ENCODE measurements at regions not wholly inside any gene's neighbourhood (a gene's known extent, or its start where the extent isn't known, plus 50 kb on each side); places are given as distances from the start of the nearest gene placed in this dataset.

DNA sequence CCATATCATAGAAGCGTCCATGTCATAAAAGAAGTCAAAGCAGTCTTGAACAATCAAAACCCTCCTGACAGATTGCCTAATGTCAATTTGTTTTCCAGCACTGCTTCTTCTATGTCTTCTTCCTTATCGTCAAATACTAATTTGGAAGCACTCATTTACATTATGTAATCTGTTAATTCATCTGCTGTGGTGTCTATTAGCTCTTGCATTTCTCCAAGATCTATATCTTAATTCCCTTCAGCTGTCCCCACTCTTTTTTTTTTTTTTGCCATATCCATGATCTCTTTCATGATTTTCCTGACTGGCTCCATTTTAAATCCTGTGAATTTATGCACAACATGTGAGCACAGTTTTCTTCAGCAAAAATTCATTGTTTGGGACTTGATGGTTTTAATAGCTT lies 560.5 kb upstream of the ARPP21 start:
- TF ChIP-seq, protein P1, sequence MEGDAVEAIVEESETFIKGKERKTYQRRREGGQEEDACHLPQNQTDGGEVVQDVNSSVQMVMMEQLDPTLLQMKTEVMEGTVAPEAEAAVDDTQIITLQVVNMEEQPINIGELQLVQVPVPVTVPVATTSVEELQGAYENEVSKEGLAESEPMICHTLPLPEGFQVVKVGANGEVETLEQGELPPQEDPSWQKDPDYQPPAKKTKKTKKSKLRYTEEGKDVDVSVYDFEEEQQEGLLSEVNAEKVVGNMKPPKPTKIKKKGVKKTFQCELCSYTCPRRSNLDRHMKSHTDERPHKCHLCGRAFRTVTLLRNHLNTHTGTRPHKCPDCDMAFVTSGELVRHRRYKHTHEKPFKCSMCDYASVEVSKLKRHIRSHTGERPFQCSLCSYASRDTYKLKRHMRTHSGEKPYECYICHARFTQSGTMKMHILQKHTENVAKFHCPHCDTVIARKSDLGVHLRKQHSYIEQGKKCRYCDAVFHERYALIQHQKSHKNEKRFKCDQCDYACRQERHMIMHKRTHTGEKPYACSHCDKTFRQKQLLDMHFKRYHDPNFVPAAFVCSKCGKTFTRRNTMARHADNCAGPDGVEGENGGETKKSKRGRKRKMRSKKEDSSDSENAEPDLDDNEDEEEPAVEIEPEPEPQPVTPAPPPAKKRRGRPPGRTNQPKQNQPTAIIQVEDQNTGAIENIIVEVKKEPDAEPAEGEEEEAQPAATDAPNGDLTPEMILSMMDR (conservative IDR thresholded peaks at IDR 0.05; ENCODE audit: low read depth, low read length): no peak
- DNase-seq (ENCODE audit: low read depth): no peak
- no peak overlapping the region for H3K4me3 ChIP-seq (ENCODE audit: low read length)

DNA sequence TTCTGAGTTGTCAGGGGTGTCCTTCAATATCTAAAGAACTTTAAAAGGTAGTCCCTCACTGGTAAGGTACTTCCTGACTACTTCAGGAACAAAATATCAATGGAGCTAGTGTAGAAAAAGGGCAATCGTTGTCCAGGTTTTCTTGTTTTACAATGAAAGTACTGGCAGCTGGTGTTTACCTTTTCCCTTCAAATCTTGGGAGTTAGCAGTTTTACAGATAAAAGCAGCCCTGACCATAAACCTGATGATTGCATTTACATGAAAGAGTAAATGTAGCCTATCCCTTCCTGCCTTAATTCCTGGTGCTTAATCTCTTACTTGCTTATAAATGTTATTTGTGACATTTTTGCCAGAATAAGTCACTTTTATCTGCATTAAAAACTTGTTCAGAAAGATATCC lies 559.9 kb upstream of the ARPP21 start:
- TF ChIP-seq, protein P1 (conservative IDR thresholded peaks at IDR 0.05; ENCODE audit: low read depth, low read length): no peak
- H3K4me3 ChIP-seq (ENCODE audit: low read length): no peak overlapping the region
- no peak for DNase-seq (ENCODE audit: low read depth)

DNA sequence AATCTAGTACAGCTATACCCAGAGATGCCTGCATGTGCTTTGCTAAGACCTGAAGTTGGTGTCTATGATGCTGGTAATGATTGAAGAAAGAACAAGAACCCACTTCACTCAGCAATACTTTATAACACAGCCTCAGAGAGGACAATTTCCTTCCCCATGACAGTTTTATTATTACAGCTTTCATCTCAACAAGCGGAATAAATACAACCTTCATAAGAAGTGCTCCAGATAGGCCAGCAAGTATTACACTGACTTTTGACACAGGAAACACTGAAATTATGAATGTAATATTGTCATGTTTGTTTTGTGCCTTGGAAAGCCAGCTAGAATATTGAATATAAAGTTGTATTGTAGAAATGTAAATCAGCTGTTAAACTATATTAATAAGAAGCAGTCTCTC lies 557.4 kb upstream of the ARPP21 start:
- no peak overlapping the region for H3K4me3 ChIP-seq (ENCODE audit: low read length)
- DNase-seq (ENCODE audit: low read depth): no peak
- TF ChIP-seq, protein P1 (conservative IDR thresholded peaks at IDR 0.05; ENCODE audit: low read depth, low read length): no peak

DNA sequence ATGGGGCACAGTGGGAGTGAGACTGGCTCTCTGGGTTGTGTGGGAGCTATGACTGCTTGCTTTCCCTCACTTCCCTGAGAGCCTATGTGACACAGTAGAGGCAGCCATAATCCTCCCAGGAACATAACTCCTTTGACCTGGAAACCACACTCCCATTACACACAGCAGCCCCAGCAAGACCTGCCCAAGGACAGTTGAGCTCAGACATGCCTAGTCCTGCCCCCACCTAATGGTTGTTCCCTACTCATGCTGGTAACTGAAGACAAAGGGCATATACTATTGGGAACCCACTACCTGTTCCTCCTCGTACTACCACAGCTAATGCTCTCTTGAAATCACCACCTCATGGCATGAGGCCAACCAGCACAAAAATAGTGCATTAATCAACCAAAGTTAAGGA lies 550.4 kb upstream of the ARPP21 start:
- H3K4me3 ChIP-seq (ENCODE audit: low read length): no peak overlapping the region
- no peak for DNase-seq (ENCODE audit: low read depth)
- TF ChIP-seq, protein P1 (conservative IDR thresholded peaks at IDR 0.05; ENCODE audit: low read depth, low read length): no peak

DNA sequence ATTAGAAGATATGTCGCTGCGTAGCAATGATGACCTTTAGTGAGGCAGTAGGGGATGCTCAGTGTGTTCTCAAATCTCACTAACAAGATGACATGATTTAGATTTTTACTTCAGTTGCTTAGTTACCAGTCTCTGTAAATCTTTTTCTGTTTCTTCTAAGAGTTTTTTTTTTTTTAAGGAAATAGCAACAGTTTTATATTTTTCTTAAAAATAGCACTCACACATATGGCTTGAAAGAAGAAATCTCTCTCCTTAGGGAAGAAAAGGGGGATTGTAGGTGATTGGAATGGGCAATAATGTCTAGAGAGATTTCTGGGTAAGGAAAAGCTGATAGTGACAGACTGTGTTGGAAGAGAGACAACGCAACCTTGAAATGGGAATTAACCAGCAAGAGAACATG lies 524.6 kb upstream of the ARPP21 start:
- no peak for DNase-seq (ENCODE audit: low read depth)
- H3K4me3 ChIP-seq (ENCODE audit: low read length): no peak overlapping the region
- TF ChIP-seq, protein P1 (conservative IDR thresholded peaks at IDR 0.05; ENCODE audit: low read depth, low read length): no peak

DNA sequence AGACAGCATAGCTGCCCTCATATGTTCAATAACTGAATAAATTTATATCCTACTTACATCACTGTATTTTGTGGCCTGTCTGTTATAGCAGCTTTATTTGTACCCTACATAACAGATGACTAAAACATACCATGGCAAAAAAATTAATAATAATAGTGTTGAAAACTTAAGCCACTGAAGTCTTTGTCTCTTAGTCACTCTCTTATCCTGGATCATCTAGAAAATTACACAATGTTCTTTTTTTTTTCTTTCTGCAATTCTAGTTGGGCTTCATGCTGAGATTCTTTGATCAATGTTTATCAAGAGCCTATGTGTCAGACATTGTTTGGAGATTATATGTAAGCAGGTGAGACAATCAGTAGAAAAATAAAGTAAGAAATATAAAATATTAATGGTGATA lies 519.3 kb upstream of the ARPP21 start:
- TF ChIP-seq, protein P1 (conservative IDR thresholded peaks at IDR 0.05; ENCODE audit: low read depth, low read length): no peak
- DNase-seq (ENCODE audit: low read depth): peak; percentile 8
- no peak overlapping the region for H3K4me3 ChIP-seq (ENCODE audit: low read length)

DNA sequence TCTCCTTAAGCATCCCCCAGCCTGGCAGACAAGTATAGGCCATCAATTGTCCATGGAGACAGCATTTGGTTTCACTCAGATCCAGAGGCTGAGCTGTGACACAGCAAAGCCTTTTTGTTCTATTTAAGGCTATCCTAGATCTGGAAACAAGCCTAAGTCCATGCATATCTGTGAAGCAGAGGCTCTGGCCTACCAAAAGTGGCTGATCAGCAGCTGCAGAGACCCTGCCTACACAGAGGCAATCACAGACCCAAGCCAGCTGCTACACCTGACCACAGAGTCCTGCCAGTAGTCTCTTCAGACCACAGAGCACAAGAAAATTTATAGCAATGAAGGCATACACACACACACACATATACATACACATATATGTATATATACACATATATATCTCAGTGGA lies 501.7 kb upstream of the ARPP21 start:
- TF ChIP-seq, protein P1 (conservative IDR thresholded peaks at IDR 0.05; ENCODE audit: low read depth, low read length): no peak
- H3K4me3 ChIP-seq (ENCODE audit: low read length): no peak overlapping the region
- no peak for DNase-seq (ENCODE audit: low read depth)

Measured in retinal pigment epithelial cell (primary cell).